AG08396 (cell line): ENCODE measurements at regions not wholly inside any gene's neighbourhood (a gene's known extent, or its start where the extent isn't known, plus 50 kb on each side); places are given as distances from the start of the nearest gene placed in this dataset.

Source experiments
- DNase-seq: peaks from one replicate; pipeline ENCODE4 v3.0.0; 2012; ENCODE audit warnings: low spot score, mixed read lengths

DNA sequence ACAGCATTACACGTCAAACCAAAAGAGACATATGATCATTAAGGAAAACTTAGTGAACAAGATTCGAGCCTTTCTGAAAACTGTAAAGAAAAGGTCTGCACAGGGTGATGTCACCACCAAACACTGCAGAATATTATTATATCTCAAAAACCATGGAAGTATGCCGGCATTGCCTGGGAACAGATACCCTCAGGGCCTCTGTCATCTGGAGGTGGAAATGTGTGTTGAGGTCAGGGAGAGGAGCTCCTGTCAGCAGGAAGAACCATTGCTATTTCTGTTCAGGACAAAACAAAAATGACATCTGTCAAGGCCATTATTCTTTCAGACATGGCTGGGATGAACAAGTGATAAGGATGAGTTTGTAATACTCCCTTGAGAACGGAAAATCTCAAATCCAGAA is 365.9 kb upstream of the TRIB2 start:
- DNase-seq = no peak

DNA sequence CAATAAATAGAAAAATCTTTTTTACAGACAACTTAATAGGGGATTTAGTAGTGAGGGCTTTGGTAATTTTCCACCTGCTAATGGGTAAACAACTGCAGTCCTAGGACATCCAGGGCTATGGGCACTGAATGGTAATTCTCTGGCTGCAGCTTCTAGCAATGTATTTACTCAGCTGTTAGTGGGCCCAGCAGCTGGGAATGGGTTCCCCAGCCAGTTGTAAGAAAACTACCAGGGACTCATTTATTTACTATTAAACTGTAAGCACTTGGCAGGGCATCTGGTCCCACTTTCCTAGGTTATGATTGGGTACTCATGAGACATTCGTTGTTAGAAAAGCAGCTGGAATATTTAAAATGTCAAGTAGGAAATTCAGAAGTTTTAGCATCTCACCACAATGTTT is 363.8 kb upstream of the TRIB2 start:
- no peak for DNase-seq

DNA sequence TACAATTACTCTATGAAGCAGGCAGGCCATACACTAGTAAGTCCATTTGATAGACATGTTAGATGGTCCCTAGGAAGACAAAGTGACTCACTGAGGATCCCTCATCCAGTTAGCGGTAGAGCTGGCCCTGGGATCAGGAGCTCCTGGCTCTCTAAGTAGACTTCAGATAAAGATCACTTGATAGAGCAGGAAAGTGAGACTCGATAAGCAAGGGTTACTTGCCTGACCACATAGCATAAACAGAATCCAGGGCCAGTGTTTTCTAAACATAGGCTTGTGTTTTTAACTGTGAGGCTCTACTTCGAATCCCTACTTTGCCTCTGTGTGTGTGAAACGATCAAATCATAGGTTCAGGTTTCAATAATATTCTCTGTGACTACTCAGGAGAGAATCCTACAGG is 355.2 kb upstream of the TRIB2 start:
- DNase-seq = no peak

DNA sequence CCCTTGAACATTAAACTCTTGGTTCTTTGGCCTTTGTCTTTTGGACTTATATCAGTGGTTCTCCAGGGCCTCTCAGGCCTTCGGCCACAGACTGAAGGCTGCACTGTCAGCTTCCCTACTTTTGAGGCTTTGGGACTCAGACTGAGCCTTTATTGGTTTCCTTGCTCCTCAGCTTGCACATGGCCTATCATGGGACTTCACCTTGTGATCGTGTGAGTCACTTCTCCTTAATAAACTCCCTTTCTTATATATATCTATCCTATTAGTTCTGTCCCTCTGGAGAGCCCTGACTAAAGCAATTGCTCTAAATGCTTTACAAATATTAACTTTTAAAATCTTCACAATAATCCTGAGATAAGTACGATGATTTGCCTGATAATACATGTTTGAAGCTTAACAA is 353.6 kb upstream of the TRIB2 start:
- DNase-seq = no peak

DNA sequence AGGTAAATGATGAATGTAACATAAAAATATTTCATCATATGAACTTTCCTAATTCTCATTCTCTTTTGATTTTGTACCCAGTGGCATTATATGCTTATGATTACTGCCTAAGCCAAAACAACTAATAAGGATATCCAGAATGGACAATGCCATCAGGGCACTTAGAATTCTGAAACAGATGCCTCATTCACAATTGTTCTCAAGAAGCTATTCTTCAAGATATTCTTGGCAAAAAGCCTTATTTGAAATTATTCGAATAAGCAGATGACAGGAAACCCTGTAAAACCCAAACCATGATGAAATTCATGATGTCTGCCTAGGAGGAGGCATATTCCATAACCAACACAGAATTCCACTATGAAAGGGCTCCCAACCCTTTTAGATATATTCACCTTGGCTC is 353.2 kb upstream of the TRIB2 start:
- no peak for DNase-seq

DNA sequence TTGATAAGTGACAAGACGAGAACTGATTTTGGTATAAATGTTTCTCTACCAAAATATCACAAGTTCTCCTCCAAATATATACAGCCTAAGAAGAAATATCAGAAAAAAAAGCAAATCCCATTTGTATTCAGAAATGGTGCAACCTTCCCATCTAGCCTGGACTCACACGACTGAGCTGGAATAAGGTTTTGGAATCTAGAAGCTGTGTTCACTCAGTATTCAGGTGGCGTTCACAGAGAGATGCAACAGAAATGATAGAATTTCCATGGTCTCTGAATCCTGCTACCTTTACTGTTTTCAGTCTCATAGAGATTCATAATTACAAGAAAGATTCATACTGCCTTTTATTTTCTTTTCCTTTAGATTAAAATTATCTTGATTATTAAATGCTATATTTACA is 347.2 kb upstream of the TRIB2 start:
- DNase-seq = no peak

DNA sequence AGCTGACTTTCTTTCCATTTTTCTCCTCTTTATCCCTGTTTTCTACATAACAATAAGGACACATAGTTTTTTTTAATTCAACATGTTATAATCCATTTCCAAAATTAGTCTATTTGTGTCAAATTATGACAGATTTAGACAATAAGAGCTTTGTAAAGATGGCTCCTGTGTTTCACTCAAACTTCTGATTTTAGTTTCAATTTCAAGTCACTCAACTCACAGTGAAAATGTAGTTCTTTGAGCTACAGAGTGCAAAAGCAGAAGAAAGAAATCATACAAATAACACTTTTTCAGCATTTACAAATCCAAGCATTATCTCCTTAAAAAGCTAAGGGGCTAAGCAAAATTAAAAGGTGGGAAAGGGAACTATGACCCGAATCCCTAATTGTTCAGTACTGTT is 340.7 kb upstream of the TRIB2 start:
- DNase-seq = no peak

DNA sequence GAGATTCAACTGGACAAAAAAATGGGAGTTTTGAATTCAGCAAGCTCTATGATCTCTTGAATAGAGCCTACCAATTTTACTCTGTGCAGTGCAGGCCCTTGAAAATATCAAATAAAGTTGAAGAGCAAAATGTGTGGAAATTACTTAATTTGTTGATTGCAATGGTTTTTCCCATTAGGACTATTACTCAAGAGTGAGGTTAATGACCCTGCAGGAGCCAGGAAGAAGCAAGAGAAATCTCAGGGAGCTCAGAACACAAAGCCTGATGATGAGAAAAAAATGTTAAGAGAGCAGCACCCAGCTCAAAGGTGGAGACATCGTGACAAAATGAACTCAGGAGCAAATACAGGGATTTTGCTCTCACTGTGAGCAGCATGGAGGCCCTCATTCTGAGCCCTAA is 337.6 kb upstream of the TRIB2 start:
- no peak for DNase-seq

DNA sequence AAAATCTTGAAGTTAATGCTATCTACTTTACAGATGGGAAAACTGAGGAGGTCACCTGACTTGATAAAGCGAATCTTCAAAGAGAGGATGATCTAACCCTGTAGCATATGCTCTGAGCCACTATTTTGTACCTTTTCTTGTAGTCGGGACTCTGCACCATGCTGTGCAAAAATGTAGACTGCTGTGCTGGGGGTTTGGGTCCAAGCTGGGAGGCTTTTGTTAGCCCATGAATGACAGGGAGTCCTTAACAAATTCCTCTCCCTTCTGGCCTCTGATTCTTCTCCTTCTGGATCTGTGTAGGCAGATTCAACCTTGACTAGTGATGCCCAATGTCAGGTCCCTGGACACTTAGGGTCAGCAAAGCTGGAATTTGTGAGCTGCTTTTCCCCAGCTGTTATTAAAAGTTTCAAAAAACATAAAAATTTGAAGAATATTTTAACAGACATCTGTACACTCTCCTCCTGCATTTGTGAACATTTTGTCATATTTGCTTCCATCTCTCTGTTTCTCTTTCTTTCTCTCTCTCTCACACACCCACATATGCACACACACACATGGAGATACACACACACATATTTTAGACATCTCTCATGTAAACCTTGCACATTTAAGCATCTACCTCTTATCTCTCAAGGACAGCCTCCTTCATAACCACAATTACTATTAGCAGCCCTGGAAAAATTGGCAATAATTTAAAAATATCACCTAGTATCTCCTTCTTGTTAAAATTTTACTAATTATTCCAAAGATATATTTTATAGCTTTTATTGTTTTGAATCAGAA is 335.0 kb upstream of the TRIB2 start:
- DNase-seq = no peak

DNA sequence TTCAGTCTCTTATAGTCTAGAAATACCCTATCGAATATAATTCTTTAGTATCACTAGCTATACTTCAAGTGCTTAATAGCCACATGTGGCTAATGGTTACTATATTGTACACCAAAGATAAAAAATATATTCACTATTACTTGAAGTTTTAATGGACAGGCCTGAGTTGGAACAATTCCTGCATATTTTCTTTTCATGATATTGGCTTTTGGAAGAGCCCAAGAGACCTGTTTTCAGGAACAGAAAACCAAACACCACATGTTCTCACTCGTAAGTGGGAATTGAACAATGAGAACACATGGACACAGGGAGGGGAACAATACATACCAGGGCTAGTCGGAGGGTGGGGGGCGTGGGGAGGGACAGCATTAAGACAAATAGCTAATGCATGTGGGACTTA is 334.4 kb upstream of the TRIB2 start:
- no peak for DNase-seq

DNA sequence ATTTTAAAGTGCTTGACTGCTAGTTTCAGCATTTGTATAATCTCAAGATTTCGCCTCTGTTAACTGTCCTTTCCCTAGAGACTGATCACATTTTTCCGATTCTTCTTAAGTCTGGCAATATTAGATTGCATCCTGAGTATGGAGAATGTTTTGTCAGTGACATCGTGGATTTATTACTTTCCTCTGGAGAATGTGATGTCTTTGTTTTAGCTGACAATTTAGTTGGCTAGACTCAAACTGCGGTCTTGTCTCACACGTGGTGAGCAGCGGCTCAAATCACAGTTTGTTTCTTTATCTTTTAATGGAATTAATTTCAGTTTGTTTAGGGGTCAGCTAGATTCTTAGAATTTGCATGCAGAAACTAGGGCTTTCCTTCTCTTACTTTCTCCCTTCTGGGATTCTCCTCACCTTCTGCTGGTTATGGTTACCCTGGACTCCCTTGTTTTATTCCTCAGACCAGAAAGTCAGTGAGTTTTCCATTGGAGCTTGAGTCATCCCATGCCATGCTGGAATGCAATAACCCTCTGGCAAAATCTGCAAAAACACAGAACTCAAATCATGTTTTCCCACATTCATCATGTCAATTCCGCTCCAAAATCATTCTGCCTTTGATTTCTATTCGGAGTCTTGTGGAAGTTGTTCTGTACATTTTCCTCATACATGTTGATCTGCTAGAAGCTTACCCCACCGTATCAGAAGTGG is 327.2 kb upstream of the TRIB2 start:
- DNase-seq = peak; percentile 9

DNA sequence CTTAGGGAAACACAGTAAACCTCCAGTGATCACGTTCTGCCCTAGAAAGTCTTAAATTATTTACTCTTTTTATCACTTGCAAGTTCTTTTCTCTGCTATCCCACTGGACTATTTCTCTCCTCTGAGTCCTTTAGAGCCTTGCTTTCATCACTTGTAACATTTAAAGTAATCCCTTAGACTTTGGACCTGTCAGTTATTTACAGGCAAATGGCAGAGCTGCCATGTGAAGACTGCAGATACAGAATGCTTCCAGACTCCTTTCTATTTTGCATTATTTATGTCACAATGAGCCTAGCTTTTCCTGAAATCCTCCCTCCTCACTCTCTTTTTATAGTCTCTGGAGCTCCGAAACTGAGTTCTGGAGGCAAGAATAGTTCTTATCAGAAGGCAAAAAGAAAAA is 325.6 kb upstream of the TRIB2 start:
- no peak for DNase-seq

DNA sequence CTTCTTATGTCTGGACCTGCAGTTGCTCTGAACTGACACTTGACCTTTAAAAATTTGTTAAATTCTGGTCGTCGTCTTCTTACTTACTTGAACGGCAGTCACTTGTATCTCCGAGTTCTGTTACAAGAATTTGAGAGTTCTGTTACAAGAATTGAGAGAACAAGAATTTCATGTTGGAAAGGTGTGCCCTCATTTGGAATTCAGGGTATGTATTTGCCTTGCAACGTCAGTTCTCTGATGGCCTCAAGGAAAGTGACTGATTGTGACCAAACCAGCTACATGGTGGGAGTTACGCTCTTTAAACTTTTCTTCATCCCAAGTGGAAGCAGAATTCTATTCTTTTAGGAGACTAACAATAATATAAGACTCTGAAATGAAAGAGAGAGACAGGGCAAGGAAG is 320.0 kb upstream of the TRIB2 start:
- DNase-seq = no peak

DNA sequence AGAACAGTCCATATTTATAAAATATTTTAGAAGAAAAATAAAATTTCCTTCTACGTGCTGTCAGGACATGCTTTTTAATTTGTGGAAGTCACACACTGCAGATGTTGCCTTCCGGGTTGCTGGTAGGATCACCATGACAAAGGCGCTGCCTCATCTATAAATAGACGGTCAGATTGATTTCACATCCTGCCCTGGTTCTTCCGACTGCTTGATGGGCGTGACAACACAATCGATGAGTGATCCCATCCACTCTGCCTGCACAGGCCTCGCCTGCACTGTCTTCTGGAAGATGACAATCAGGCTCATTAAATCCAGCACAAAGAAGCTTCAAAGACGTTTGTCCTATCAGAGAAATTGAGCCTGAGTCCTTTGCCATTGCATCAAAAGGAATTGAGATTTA is 318.9 kb upstream of the TRIB2 start:
- no peak for DNase-seq

DNA sequence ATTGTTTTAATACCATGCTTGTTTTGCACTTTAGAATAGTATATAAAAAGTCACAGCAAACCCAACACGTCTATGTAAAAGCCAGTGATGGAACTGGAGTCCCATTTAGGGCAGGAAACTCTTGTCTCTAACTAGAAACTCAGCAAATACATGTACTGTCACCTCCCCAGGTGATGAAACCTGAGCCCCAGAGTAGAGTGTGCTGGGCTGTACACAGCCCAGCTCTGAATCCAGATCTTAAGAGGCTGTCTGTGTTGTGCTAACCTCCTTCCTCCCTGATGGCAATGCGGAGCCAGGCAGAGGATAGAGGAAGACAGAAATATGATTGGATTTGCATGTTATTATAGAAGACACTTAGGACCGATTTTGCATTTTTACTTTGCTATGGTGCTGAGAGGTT is 317.5 kb upstream of the TRIB2 start:
- DNase-seq = no peak

DNA sequence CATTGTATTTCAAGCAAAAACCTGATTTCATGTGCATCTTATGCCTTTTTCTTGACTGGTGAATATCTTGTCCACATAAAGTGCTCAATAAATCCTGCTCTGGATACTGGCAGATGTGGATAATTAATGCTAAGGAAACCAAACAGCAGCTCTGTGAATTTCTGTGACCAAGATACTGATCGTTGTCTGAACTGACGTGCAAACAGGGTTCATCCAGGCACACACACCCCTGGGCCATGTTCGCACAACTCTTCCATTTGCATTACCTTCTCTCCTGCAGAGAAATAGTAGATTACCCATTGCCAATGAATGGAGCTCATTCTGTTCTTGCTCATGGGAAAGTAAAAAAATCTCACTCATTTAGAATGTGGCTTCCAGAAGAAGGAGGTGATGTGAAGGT is 316.2 kb upstream of the TRIB2 start:
- DNase-seq = no peak

DNA sequence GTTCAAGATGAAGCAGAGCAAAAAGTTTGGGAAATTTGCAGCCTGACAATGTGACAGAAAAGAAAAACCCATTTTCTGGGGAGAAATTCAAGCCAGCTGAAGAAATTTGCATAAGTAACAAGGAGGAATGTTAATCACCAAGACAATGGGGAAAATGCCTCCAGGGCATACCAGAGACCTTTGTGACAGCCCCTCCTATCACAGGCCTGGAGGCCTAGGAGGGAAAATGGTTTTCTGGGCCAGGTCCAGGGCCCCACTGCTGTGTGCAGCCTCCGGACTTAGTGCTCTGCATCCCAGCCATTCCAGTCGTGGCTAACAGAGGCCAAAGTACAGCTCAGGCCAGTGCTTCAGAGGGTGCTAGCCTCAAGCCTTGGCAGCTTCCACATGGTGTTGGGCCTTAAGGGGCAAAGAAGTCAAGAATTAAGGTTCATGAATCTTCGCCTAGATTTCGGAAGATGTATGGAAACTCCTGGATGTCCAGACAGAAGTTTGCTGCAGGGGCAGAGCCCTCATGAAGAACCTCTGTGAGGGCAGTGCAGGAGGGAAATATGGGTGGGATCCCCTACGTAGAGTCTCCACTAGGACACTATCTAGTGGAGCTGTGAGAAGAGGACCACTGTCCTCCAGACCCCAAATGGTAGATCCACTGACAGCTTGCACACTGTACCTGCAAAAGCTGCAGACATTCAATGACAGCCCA is 314.1 kb upstream of the TRIB2 start:
- no peak for DNase-seq

DNA sequence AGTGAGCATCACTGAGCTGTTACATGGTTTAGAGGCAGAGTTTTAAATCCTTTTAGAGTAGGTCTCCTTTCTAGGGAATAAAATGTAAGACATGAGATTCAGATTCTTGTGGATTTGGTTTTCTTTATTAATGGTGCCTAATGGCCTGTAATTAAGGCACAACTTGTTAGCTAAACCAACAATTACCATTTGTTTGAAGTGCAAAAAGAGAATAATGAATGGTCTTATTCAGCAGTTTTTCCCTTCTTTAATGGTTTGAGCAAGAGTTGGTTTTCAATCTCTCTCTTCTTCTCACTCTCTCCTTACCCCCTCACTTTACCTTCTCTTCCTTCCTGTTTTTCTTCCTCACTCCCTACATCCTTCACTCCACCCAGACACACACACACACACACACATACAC is 312.2 kb upstream of the TRIB2 start:
- DNase-seq = no peak

DNA sequence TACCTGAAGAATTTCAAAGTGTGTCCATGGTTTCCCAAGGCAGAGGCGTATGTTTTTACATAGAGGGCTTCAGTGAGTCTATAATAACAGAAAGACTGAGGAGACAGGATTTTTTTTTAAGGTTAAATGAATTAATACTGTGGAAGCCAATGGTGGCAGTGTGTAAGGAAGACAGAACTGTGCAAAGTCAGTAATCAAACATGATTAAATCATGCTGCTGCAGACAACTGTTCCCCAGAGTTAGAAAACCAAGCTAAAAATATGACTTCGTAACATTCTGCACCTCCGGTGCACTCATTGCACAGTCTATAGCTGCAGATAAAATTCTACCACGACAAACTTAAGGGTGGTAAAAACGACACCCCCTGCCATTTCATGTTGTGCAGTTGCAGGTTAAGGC is 309.6 kb upstream of the TRIB2 start:
- DNase-seq = no peak

DNA sequence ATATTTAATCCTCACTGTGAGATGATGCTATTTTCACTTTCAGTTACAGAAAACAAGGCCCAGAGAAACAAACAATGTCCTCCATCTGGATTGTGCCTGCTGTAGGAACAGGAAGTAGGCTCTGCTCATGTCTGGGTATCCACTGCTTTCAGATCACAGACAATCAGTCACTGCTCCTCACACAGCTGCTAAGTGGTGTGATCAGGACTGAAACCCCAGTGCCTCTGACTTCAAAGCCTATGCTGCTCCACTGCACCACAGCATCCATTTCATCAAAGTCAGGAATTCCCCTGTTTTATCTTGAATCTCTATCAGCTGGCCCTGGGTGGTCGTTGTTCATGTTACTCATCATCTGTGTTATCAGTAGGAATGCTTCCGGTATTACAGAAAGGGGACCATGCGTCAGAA is 303.8 kb upstream of the TRIB2 start:
- DNase-seq = no peak

DNA sequence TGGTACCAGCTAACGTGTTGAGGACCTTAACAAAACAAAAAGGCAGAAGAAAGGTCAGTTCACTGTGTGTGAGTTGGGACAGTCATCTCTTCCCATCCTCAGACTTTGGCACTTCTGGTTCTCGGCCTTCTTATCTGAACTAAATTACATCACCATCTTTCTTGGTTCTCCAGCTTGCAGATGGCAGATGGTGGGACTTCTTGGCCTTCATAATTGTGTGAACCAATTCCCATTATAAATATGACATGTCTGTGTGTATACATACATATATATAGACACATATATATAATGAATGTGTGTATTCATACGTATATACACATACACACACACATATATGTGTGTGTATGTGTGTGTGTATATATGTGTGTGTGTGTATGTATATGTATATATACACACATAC is 301.2 kb upstream of the TRIB2 start:
- DNase-seq = no peak

DNA sequence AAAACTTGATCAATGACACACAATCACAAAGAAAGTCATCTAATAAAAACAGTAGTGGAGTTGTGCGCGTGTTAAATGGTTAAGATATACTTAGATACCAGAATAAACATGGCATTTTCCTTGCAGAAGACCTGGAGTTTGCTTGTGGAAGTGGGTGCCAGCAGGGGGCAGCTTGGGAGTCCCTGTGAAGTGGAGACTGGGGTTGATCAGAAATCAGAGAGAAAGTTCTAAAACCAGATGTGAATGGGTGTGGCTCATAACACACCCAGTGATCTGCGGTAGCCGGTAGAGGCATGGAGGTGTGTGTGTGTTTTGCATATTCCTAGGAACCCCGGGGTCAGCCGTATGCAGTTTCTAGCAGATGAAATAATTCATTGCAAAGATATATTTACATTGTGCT is 300.1 kb upstream of the TRIB2 start:
- peak; percentile 41 for DNase-seq

DNA sequence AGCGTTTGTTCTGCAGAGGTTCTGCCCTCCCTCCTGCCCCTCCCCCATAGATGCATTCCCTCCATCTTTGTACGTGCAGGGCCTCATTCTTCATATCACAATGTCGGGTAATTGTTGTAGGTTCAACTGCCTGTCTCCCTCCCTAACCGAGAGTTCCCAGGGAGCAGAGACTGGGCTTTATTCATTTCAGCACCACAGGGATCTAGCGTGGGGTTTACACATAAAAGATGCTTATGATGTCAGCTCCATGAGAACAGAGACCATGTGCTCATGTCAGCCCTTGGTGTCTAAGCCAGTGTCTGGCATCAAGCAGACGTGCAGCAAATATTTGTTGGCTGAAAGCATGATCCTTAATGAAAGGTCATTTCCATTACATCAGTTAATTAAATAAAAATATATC is 298.9 kb upstream of the TRIB2 start:
- no peak for DNase-seq
